HCT116 (cell line): ENCODE measurements at regions not wholly inside any gene's neighbourhood (a gene's known extent, or its start where the extent isn't known, plus 50 kb on each side); places are given as distances from the start of the nearest gene placed in this dataset.

Source experiments
- RAD21 ChIP-seq: IDR thresholded peaks from 2 replicates; pipeline ENCODE4 v1.6.1; 2012; ENCODE audit warnings: low read depth, mild to moderate bottlenecking
- SP1 ChIP-seq: IDR thresholded peaks from 2 replicates; pipeline ENCODE4 v1.6.1; 2012; ENCODE audit warnings: low read depth
- YY1 ChIP-seq: IDR thresholded peaks from 2 replicates; pipeline ENCODE4 v1.6.1; 2011; ENCODE audit warnings: low read length, low read depth, moderate library complexity, mild to moderate bottlenecking; ENCODE audit not compliant: insufficient replicate concordance; ENCODE audit errors: extremely low read depth
- ZNF274 ChIP-seq: fragments of 200-500 bp; sonication (Bioruptor generic); IDR thresholded peaks from 2 replicates; pipeline ENCODE4 v1.6.1; 2014; ENCODE audit warnings: mild to moderate bottlenecking, low read depth, low read length, inconsistent platforms
- TF ChIP-seq, protein P1 (sequence below), 3 experiments: fragments of 200-600 bp in 1 of 3; sonication (generic) in 1 of 3; IDR thresholded peaks in 2 of 3; conservative IDR thresholded peaks in 1 of 3; 2 replicates each; pipeline ENCODE4 v1.5.1; 2012 to 2017; ENCODE audit warnings: low read depth in 2 of 3, low read length in 2 of 3, antibody characterized with exemption in 1 of 3, borderline replicate concordance in 1 of 3, control low read depth in 1 of 3, mild to moderate bottlenecking in 1 of 3, mixed read lengths in 1 of 3, mixed run types in 1 of 3, moderate library complexity in 1 of 3; ENCODE audit not compliant: insufficient read depth in 1 of 3
- TF ChIP-seq, protein P2 (sequence below): IDR thresholded peaks from 2 replicates; pipeline ENCODE4 v1.6.1; 2012

DNA sequence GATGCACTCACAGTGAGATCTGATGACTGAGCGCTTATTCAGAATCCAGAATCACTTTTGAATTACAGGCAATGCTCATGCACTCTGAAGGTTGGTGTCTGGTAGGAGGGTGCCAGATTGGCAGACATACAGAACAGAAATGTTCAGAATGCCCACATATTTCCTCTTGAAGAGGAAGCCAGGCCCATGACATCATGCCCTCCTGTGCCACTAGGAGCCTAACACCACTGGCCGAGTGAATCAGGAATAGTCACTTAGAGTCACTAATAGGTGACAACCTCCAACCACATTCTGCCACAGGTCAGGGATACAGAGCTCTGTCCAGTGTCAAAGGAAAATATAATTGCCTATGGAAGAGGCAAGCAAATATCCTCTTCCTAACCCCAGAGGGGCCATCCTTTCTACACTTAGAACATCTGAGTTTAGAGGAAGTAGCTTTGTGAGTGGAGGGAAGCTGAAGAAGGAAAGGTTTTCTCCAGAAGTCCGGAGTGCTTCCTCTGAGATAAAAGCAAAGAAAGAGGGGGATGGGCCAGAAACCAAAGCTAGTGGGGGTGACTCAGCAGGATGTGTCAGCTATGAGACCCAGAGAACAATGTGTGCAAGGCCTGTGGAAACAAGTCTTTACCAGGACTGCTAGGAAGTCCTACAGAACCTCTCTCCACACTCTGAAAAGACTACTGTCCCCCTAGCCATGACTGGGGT is 838.8 kb downstream of the GRID1 start:
- TF ChIP-seq, protein P1, sequence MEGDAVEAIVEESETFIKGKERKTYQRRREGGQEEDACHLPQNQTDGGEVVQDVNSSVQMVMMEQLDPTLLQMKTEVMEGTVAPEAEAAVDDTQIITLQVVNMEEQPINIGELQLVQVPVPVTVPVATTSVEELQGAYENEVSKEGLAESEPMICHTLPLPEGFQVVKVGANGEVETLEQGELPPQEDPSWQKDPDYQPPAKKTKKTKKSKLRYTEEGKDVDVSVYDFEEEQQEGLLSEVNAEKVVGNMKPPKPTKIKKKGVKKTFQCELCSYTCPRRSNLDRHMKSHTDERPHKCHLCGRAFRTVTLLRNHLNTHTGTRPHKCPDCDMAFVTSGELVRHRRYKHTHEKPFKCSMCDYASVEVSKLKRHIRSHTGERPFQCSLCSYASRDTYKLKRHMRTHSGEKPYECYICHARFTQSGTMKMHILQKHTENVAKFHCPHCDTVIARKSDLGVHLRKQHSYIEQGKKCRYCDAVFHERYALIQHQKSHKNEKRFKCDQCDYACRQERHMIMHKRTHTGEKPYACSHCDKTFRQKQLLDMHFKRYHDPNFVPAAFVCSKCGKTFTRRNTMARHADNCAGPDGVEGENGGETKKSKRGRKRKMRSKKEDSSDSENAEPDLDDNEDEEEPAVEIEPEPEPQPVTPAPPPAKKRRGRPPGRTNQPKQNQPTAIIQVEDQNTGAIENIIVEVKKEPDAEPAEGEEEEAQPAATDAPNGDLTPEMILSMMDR (IDR thresholded peaks at IDR 0.05 in 2 of 3, conservative IDR thresholded peaks at IDR 0.05 in 1 of 3; ENCODE audit: borderline replicate concordance in 1 of 3, insufficient read depth in 1 of 3, low read depth in 2 of 3, low read length in 2 of 3): no peak
- TF ChIP-seq, protein P2, sequence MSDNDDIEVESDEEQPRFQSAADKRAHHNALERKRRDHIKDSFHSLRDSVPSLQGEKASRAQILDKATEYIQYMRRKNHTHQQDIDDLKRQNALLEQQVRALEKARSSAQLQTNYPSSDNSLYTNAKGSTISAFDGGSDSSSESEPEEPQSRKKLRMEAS: no peak
- TF ChIP-seq RAD21 (no peak), YY1 (no peak), ZNF274 (no peak), SP1 (no peak)
